ENCODE measurements at regions not wholly inside any gene's neighbourhood (a gene's known extent, or its start where the extent isn't known, plus 50 kb on each side); places are given as distances from the start of the nearest gene placed in this dataset.
"Not testable (repeated sequence)": the region's sequence is repeated elsewhere in the genome, so short reads cannot be mapped to it uniquely, and the experiment has no call there.

DNA sequence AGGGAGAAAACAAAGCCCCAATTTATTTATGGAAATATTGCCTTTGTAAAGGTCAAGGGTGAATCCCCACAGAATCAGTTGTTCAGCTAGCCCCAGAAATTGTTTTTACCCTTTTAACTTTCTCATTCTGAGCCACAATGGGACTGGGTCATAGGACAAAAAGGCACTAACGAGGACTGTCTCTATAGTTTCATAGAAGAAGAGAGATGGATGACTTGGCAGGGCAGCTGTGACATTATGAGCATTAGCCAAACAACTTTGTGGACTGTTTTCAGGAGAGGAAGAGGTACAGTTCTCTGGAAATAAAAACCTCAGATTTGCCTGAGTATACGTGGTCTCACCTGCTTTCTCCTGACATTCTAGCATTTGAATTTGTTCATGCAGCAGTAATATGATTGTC, 1155.8 kb upstream of the CHAC2 start:
- in situ Hi-C loops (cut with HindIII; ENCODE audit: low sequenced_read_pairs), result no loop called here

DNA sequence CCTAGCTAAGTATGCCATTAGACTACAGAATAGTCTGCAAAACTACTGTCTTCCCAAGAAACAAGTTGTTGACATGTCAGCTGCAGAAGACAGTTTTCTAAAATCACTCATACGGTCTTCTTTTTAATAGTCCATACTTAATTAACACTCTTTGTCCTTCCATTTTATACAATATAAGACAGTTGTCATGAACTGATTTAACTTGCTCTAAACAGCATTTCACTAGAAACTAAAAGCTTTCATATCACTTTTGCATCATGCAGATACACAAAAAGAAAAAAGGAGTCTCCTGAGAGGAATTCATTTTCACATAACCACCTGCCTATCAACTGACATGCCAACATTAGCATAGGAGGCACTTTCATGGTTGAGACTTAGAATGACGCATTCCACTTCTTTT, 1159.6 kb upstream of the CHAC2 start:
- in situ Hi-C loops (cut with HindIII; ENCODE audit: low sequenced_read_pairs), result no loop called here

DNA sequence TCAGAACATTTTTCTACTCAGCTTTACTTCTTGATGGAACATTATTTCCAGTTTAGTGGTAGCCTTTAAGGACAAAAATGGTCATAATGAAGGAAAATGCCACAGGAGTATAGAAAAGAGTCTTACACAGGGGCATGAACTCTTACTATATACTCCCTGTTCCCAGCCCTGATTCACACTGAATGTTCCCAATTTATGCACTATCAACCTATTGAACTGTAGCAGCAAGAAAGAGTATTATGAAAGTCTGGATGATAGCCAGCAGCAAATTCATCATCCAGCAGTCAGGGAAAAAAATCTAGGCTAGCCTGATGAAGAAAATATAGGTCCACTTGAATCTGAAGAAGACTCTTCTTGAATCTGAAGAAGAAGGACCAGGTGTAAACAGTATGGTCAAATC, 1170.3 kb upstream of the CHAC2 start:
- in situ Hi-C loops (cut with HindIII; ENCODE audit: low sequenced_read_pairs), result no loop called here

DNA sequence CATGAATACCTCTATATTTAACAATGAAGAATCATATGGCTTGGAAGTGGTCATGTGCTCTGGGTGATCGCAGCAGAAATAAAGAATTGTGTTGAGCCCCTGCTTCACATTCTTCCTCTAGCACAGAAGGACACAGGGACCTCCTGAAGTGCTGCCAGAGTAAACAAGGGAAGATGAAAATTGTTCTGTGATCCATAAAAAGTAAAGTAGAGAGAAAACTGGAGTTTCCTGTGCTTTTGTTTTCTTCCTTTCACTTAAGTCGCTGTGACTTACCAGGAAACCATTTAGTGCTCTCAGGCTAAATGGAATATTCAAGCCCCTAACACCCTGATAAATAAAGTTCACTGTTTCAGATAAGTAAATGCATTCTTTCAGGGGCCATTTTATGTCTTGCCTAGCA, 1173.6 kb upstream of the CHAC2 start:
- in situ Hi-C loops (cut with HindIII; ENCODE audit: low sequenced_read_pairs), result no loop called here

DNA sequence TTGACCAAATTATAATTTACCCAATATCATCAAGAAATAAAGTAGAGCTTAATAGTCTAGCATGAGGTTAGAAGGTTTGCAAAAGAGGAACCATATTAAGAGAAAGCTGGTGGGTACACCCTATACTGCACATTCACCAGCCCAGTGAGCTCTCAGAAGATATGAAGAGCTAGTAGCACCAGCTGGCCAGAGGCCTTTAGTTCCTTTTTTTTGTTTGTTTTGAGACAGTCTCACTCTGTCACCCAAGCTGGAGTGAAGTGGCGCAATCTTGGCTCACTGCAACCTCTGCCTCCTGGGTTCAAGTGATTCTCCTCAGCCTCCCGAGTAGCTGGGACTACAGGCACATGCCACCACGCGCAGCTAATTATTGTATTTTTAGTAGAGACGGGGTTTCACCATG, 1183.5 kb upstream of the CHAC2 start:
- in situ Hi-C loops (cut with HindIII; ENCODE audit: low sequenced_read_pairs), result not testable (repeated sequence)

DNA sequence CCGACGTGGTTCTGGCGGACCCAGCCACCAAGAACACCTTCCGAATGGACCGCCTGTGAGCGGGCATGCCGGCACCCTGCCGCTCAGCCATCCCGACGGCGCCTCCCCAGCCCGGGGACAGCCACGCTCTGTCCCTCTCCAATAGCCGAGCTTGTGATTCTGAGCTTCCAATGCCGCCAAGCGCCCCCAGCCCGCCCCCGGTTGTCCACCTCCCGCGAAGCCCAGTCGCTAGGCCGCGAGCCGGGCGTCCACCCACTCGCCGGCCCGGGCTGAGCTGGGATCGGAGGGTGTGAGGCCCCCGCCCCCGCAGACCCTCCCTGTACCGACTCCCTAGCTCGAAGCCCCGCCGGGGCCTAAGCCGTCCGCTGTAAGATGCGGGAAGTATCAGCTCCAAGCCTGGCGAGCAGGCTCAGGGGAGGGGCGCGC, 1195.1 kb upstream of the CHAC2 start:
- in situ Hi-C loops (cut with HindIII; ENCODE audit: low sequenced_read_pairs), result no loop called here

DNA sequence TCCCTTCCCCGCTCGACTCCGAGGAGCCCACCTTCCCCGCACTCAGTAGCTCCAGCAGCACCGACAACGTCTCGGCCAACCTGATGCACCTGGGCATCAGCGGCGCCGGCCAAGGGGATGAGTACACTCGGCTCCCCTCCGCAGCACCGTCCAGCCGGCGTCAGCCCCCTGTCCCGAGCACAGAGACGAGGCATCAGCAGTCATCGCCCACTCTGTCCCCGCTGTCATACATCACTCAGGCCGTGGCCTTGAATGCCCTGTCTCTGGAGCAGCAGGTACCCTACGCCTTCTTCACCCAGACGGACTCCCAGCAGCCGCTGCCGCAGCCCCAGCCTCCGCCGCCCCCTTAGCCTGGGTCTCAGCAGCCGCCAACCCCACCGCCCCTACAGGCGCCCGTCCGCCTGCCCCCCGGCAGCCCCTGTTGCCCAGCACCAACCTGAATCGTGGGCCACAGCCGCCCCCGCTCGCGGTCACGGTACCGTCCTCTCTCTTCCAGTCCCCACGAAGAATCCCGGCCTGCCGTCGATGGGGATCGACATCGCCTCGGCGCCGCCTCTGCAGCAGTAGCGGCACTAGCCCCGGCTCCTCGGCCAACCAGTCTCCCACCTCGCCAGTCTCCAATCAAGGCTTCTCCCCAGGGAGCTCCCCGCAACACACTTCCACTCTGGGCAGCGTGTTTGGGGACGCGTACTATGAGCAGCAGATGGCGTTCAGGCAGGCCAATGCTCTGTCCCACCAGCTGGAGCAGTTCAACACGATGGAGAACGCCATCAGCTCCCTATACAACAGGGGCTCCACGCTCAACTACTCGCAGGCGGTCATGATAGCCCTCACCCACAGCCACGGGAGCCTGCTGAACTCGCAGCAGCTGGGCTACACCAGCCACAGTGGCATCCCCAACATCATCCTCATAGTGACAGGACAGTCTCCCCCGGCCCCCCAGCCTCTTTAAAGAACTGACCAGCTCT, 1195.9 kb upstream of the CHAC2 start:
- in situ Hi-C loops (cut with HindIII; ENCODE audit: low sequenced_read_pairs), result no loop called here

DNA sequence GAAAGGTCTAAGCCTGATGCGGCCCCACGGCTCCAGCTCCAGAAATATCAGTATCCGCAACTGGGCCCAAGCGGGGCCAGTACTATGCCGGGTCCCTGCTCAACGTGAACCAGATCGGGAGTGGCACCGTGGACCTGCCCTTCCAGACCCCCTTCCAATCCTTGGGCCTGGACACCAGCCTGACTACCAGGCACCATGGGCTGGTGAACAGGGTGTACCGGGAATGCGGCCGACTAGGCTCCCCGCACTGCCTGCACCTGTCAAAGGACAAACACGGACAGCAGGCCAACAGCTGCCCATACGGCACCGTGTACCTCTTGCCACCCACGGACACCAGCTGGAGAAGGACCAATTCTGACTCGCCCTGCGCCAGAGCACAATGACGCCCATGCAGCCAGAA, 1196.9 kb upstream of the CHAC2 start:
- in situ Hi-C loops (cut with HindIII; ENCODE audit: low sequenced_read_pairs), result no loop called here

DNA sequence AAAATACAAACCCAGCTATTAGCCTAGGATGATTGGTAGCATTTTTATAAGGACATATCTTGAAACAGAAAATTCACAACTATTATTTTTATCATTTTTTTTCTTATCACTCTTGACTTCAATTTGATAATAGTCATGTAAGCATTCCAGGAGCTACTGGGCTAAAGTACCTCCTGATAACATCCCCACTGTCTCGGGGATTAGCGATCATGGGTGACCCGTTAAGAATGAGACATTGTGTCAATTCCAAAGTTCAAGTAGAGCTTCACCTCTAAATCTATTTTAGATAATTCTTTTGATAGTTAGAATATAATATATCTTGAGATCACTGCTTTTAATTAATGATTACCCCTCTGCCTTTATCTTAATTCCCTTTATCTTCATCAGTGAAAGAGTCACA, 1204.5 kb upstream of the CHAC2 start:
- in situ Hi-C loops (cut with HindIII; ENCODE audit: low sequenced_read_pairs), result no loop called here

DNA sequence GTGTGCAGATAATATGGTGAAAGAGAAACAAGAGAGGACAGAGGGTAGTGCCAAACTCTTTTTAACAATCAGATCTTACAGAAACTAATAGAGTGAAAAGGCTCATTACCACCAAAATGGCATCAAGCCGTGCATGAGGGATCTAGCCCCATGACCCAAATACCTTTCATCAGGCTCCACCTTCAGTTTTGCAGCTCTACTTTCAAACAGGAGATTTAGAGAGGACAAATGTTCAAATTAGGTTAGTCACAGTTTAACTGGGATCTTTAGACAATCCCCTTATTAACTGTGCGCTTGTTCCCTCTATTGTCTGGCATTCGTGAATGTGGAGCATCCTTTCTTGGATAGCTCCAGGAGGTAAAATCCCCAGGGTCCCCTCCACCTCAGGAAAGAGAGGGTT, 1209.3 kb upstream of the CHAC2 start:
- in situ Hi-C loops (cut with HindIII; ENCODE audit: low sequenced_read_pairs), result no loop called here

DNA sequence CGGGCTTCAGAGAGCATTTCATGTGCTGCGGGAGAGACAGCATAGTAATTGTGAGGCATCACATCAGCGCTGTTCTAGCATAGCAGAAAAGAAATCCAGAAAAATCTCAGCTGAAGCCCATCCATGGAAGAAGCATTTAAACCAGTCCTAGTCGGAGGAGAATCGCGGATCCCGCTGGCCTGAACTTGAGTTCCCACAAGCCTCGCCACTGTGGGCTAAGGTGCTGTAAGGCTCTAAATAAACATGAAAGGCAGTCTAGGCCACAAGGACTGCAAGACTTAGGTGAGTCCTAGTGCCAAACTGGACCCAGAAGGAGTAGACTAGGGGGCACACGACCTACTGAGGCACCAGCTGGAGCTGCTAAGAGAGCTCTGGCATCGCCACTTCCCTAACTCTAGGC, 1225.3 kb upstream of the CHAC2 start:
- in situ Hi-C loops (cut with HindIII; ENCODE audit: low sequenced_read_pairs), result no loop called here

DNA sequence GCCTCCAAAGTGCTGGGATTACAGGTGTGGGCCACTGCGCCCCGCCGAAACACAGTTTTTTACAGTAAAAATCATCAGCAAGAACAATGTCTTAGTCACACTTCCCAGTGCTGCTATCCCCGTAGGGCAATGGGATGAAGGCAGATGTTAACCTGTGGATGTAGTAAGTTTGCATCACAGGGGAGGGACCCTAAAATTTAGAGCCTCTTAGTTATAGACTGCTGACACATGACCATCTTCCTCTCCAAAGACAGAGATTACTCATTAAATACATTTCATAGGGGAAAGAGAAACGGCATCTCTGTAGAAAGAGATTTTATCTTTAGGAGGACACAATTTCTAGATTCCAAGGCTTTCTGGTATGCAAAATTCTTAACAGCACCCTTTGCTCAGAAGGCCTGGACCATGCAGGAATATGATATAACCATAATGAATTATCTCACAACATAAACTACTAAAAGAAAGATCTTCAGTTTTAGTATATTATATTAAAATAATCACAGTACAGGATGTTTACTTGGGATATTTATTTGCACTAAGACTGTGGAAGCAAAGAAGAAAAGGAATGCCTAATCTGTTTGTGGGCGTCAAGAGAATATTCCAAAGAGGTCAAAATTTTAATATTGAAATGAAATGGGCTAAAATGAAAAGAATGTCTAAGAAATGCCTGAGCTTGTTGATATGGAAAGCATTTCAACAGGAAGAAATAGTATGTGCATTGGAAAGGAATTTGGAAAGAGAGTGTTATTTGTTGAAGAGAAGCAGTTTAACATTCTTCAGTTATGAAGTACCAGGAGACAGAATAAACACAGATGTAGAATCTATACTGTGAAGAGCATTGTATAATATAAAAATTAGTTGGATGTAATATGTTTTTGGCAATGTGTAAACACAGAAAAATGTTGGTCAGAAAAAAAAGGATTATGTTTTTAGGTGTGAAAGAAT, 1228.3 kb upstream of the CHAC2 start:
- in situ Hi-C loops (cut with HindIII; ENCODE audit: low sequenced_read_pairs), result no loop called here

DNA sequence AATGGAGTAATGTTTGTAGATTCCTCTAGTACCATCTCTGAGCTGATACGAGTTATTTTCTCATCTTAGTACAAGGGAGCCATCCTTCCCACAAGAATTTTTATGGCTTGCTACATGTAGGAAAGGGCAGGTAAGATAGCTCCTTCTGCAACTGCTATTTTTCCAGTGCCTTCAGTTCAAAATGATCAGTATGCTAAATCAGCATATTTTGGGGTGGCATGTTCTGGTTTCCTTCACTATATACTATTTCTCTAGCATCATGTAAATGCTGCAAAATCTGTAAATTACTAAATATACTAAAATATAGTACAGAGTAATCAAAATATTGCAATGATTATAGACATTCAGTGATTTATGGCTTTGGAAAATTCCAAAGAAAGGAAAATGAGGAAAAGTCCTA, 1230.0 kb upstream of the CHAC2 start:
- in situ Hi-C loops (cut with HindIII; ENCODE audit: low sequenced_read_pairs), result no loop called here

DNA sequence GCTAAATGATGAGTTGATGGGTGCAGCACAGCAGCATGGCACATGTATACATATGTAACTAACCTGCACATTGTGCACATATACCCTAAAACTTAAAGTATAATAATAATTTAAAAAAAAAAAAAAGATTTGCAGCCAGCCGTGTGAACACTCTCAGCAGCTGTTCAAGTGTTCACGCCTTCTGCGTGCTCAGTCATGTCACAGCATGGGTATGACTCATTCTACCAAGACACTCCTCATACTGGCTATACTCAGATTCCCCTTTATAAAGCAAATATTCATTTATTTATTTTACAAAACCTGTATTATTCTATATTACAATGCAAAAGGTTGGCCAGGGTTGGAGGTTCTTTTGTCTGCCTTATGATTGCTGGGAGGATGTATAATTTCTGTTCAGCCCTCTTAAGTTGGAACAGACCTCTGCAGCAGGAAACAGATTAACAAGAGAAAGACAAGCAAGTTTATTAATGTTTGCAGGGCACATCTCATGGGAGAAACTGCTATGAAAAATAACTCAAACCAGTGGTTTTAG, 1230.6 kb upstream of the CHAC2 start:
- in situ Hi-C loops (cut with HindIII; ENCODE audit: low sequenced_read_pairs), result no loop called here

DNA sequence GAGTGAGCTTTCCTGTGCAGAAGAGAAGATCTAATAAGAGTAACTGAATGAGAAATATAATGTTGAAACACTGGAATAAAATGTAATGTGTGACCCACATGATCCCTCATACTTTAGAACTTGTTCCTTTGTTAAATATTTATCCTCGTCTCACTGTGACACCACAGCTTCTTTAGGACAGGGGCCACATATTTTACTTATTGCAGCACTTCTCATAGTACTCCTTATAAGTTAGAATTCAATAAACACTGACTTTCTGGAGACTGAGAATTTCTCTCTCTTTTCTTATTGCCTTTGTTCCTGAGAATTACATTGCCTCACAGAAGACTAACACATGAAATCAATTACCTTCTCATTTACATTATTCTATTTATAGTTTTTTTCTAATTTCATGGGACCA, 1234.6 kb upstream of the CHAC2 start:
- in situ Hi-C loops (cut with HindIII; ENCODE audit: low sequenced_read_pairs), result no loop called here

DNA sequence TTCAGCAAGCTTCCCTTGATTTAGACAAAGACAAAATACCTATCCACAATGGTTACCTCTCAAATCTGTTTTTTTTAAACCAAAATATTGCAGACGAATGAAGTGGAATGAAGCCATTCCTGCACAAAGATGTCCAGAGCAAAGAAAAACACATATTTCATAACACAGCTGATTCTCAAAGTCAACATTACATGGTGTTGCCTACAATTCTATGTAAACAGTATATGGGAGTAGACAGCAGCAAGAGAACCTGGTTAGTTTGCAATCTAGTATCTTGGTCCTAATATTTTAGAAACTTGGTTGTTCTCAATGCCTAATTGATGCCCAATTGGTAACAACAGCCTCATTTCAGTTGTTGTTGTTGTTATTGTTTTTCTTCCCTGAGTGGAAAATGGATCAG, 1240.9 kb upstream of the CHAC2 start:
- in situ Hi-C loops (cut with HindIII; ENCODE audit: low sequenced_read_pairs), result no loop called here

DNA sequence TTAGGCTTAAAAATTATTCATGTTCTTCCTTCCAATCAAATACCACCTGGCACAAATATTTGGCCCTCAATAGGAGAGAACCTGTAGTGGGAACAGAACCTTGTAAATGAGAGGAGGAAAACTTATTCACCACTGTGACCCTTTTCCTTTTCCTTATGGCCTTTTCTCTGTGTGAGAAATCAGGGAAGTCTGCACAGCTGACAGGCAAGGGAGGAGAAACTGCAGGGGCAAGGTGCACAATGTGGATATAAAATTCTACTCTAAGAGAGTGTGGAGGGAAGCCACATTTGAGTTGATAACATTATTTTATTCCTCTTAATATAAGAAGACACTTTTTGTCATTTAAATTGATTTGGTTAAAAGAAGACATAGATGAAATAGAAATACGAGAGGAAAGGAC, 1247.0 kb upstream of the CHAC2 start:
- in situ Hi-C loops (cut with HindIII; ENCODE audit: low sequenced_read_pairs), result no loop called here

DNA sequence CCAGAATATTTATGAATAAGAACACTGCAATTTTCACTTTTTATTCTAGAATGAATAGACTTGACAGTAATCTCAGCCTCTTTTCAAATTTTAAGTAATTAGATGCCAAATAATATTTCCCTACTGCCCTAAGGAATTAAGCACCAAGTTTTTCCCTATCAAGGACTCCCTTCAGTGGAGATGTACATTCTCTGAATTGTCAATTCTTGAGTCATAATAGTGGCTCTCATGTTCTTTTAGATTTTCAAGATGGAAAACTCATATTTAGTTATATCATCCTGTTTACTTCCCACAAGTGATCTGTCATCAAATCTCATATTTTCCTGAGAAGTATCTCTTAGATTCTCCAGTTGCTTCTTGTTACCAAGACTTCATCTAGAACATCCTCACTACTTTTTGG, 1248.9 kb upstream of the CHAC2 start:
- in situ Hi-C loops (cut with HindIII; ENCODE audit: low sequenced_read_pairs), result no loop called here

DNA sequence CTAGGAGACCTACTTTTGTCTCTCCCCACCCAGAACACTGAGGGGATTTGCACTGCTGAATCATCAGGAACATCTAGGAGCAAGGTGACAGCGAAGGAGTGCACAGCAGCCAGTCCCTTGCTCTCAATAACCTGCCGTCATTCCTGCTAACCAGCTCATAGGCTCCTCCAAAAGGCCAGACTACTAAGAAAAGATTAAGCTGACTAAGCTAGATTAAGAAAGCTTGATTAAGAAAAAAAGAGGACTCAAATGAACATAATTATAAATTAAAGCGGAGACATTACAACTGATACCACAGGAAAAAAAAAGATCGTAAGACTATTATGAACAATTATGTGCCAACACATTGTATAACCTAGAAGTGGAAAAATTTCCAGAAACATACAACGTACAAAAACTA, 1254.8 kb upstream of the CHAC2 start:
- in situ Hi-C loops (cut with HindIII; ENCODE audit: low sequenced_read_pairs), result no loop called here

DNA sequence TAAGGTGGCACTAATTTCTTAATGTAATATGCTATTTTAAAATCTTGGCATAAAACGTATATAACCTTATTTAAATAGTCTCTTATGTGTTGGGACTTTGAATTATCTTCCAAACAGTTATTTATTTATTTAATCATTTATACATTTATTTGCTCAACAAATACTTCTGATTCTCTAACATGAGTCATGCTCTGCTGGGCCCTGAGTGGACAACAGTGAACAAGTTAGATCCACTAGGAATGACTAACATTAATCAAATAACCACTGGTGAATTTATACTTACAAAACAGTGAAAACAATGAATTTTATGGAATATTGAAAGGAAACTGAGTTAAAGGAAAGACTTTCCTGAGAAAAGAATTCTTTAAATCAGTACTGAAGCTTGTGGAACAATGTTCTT, 1257.2 kb upstream of the CHAC2 start:
- in situ Hi-C loops (cut with HindIII; ENCODE audit: low sequenced_read_pairs), result no loop called here

DNA sequence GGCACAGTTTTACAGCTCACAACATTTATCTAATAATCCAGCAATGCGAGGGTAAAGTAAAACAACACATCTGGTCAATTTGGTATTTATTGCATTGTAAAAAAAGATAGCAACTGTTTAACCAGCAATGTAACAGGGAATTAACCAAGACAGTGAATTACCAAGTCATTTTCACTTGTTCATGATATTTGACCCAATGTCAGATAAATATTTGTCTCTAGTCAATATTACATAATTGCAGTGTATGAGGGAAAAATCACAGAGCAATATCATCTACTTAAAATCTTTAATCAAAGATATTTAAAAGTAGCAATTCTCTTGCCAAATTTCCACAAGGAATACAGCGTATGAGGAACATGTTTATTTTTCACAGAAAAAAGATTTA, 1265.1 kb upstream of the CHAC2 start:
- in situ Hi-C loops (cut with HindIII; ENCODE audit: low sequenced_read_pairs), result no loop called here
